RKO (cell line): ENCODE measurements at regions not wholly inside any gene's neighbourhood (a gene's known extent, or its start where the extent isn't known, plus 50 kb on each side); places are given as distances from the start of the nearest gene placed in this dataset.

ENCODE experiments used
- DNase-seq: peaks from one replicate; pipeline ENCODE4 v3.0.0-alpha.2; 2016; ENCODE audit warnings: low spot score

- no peak for DNase-seq
Observed at GRCh38 chr12:83691730-83692129, 1005.0 kb downstream of the TMTC2 start.

GRCh38 chr12:83690465-83690864 lies 1003.8 kb downstream of the TMTC2 start:
- DNase-seq, result no peak

DNA sequence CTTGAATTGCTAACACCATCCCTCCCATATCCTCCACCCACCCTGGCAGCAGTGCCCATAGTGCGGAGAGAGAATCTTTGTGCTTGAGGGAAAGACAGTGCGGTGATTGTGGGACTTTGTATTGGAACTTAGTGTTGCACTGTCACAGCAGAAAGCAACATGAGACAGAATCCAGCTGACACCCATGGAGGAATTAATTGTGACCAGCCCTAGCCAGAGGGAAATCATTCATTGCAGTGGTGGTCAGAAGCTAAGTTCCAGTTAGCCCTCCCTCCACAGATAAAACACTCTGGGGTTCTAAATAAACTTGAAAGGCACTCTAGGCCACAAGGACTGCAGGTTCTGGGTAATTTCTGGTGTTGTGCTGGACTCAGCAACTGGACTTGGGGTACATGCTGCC lies 1002.6 kb downstream of the TMTC2 start:
- DNase-seq, result no peak

GRCh38 chr12:83676781-83677295 lies 990.1 kb downstream of the TMTC2 start:
- DNase-seq, result no peak

DNA sequence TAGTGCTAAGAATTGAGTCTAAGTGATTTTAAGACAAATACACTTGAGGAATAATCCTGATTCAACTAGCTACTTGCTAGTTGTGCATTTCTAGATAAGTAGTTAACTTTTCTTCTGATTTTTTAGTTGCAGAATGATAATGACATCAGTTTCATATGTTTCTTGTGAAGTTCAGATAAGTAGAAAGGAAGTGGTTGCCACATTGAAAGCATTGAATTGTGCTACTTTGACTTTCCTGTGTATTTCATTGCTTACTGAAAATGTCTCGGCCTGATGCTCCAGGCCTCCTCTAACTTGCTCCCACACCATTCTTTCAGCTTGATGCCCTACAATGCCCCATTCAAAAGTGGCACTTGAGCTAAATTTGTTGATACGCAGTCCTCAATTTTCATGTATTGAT lies 980.0 kb downstream of the TMTC2 start:
- DNase-seq, result no peak

GRCh38 chr12:83665634-83666218 lies 979.0 kb downstream of the TMTC2 start:
- DNase-seq, result no peak

- no peak for DNase-seq
Observed at GRCh38 chr12:83664650-83665049, 977.9 kb downstream of the TMTC2 start.

- DNase-seq, result no peak
Observed at GRCh38 chr12:83660727-83661358, 974.1 kb downstream of the TMTC2 start.

- no peak for DNase-seq
Observed at GRCh38 chr12:83659321-83659720, 972.6 kb downstream of the TMTC2 start.

GRCh38 chr12:83656004-83656403 lies 969.3 kb downstream of the TMTC2 start:
- no peak for DNase-seq

- DNase-seq, result no peak
Observed at GRCh38 chr12:83642205-83642604, 955.5 kb downstream of the TMTC2 start.

GRCh38 chr12:83641789-83642188 lies 955.1 kb downstream of the TMTC2 start:
- no peak for DNase-seq

GRCh38 chr12:83634726-83635267 lies 948.1 kb downstream of the TMTC2 start:
- DNase-seq, result no peak

DNA sequence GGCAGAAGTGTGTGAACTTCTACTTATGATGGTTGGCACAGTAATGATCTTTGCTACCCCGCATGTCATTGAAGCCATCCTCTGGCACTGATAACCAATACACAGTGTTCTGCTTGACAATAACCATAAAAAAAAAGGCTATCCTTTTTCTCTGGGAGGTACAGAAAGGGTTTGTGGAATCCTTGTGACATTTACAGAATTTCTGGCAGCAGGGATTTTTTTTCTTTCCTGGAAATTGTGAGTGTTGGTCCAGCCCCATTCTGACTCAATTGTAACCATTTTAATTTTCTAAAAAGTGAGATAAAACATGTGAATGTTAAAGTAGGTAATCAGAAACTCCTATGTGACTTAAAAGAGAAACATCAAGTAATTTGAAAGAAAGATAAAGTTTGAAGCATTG lies 943.8 kb downstream of the TMTC2 start:
- DNase-seq, result no peak

- no peak for DNase-seq
Observed at GRCh38 chr12:83629931-83630330, 943.2 kb downstream of the TMTC2 start.

DNA sequence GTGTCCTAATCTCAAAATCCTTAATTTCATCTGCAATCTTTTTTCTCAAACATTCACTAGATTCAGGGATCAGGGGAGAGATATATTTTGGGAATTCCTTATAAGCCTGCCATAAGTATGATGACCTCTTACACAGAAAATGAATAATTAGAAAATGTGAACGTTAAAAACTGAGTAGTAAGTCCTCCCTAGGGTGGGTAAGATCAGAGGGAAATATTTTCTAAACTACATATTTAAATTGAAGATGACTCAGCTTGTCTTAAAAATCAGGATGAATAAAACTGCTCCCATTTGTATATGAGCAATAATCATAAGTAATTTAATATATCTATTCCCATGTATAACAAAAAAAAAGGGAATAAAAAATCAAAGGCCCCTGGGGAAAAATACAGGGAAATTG lies 935.5 kb downstream of the TMTC2 start:
- DNase-seq, result no peak

- no peak for DNase-seq
Observed at GRCh38 chr12:83619973-83620372, 933.3 kb downstream of the TMTC2 start.

- no peak for DNase-seq
Observed at GRCh38 chr12:83615152-83615551, 928.4 kb downstream of the TMTC2 start.

DNA sequence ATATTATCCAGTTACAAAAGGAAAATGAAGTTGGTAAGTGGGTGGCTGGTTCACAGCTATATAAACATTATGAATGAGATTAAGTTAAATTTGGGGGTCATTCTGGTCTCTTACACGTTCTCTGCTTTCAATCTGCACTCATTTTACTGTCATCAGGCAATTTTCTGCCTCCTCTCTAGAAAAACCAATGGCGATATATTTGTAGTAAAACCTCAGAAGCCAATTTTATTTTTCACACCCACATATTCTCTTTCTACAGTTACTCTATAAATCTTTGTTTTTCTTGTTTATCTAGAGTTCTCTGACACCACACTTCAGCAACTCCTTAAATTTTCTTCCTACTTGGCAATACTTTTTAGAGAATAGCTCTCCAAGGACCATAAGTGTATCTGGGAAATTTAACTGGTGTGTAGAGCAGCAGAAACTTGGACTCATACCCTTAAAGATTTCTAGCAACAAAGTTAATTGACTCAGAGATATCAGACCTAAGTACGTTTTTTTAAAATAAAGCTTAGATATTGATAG lies 926.9 kb downstream of the TMTC2 start:
- DNase-seq, result no peak

- no peak for DNase-seq
Observed at GRCh38 chr12:83603106-83603505, 916.4 kb downstream of the TMTC2 start.

- DNase-seq, result no peak
Observed at GRCh38 chr12:83575326-83575725, 888.6 kb downstream of the TMTC2 start.

- no peak for DNase-seq
Observed at GRCh38 chr12:83574142-83574541, 887.4 kb downstream of the TMTC2 start.

- peak; percentile 80 for DNase-seq
Observed at GRCh38 chr12:83573671-83574070, 887.0 kb downstream of the TMTC2 start.
